ENCODE measurements at regions not wholly inside any gene's neighbourhood (a gene's known extent, or its start where the extent isn't known, plus 50 kb on each side); places are given as distances from the start of the nearest gene placed in this dataset.

- no peak for TF ChIP-seq CTCF (IDR thresholded peaks at IDR 0.05; ENCODE audit: low read depth, low read length)
- TF ChIP-seq EZH2phosphoT487 (IDR thresholded peaks at IDR 0.05; ENCODE audit: low read depth): no peak
Observed at GRCh38 chr11:41849250-41849649, 389.8 kb upstream of the LRRC4C start.

Measured in OCI-LY3 (cell line).